PFSK-1 (cell line): ENCODE measurements at regions not wholly inside any gene's neighbourhood (a gene's known extent, or its start where the extent isn't known, plus 50 kb on each side); places are given as distances from the start of the nearest gene placed in this dataset.

Source experiments
- FOXP2 ChIP-seq: optimal IDR thresholded peaks from 2 replicates; pipeline ENCODE3; 2011; ENCODE audit warnings: borderline replicate concordance, control low read depth, inconsistent platforms; ENCODE audit not compliant: insufficient read depth; ENCODE audit errors: extremely low read length, extremely low read depth
- POLR2AphosphoS5 ChIP-seq: IDR thresholded peaks from 2 replicates; pipeline ENCODE4 v1.6.1; 2012; ENCODE audit warnings: low read depth, mild to moderate bottlenecking, control low read depth, low read length, moderate library complexity
- SIN3A ChIP-seq: IDR thresholded peaks from 2 replicates; pipeline ENCODE4 v1.6.1; 2012; ENCODE audit warnings: mild to moderate bottlenecking, low read length, moderate library complexity, borderline replicate concordance; ENCODE audit not compliant: insufficient read depth
- TAF1 ChIP-seq: IDR thresholded peaks from 2 replicates; pipeline ENCODE4 v1.6.1; 2012; ENCODE audit warnings: low read length, control low read depth, borderline replicate concordance; ENCODE audit not compliant: insufficient read depth
- TF ChIP-seq, protein P1 (sequence below), 2 experiments: IDR thresholded peaks; 2 replicates each; pipeline versions ENCODE4 v1.6.1 to v1.8.0; 2011 to 2012; ENCODE audit warnings: low read depth in 2 of 2, low read length in 2 of 2, control low read depth in 1 of 2, inconsistent platforms in 1 of 2, mild to moderate bottlenecking in 1 of 2, moderate library complexity in 1 of 2; ENCODE audit not compliant: insufficient read depth in 1 of 2

DNA sequence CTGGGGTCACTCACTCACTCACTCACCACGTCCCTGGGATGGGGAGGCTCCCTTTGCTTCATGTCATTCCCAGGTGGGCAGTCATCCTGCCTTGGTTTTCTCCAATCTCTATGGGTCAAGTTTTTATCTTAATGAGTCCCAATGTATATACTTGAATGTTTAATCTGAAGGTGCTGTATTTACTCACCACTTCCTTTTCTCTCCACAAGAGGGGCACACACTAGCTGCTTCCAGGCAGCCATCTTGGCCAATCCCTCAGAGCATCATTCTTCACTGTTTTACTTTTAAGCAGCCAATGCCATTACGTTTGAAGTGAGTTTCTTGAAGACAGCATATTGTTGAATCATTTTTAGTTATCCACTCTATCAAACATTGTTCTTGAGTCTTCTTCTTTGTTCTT, 153.4 kb upstream of the ARSJ start:
- TF ChIP-seq, protein P1, sequence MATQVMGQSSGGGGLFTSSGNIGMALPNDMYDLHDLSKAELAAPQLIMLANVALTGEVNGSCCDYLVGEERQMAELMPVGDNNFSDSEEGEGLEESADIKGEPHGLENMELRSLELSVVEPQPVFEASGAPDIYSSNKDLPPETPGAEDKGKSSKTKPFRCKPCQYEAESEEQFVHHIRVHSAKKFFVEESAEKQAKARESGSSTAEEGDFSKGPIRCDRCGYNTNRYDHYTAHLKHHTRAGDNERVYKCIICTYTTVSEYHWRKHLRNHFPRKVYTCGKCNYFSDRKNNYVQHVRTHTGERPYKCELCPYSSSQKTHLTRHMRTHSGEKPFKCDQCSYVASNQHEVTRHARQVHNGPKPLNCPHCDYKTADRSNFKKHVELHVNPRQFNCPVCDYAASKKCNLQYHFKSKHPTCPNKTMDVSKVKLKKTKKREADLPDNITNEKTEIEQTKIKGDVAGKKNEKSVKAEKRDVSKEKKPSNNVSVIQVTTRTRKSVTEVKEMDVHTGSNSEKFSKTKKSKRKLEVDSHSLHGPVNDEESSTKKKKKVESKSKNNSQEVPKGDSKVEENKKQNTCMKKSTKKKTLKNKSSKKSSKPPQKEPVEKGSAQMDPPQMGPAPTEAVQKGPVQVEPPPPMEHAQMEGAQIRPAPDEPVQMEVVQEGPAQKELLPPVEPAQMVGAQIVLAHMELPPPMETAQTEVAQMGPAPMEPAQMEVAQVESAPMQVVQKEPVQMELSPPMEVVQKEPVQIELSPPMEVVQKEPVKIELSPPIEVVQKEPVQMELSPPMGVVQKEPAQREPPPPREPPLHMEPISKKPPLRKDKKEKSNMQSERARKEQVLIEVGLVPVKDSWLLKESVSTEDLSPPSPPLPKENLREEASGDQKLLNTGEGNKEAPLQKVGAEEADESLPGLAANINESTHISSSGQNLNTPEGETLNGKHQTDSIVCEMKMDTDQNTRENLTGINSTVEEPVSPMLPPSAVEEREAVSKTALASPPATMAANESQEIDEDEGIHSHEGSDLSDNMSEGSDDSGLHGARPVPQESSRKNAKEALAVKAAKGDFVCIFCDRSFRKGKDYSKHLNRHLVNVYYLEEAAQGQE (IDR thresholded peaks at IDR 0.05; ENCODE audit: insufficient read depth in 1 of 2, low read depth in 2 of 2, low read length in 2 of 2) = no peak
- TF ChIP-seq POLR2AphosphoS5 = no peak
- TF ChIP-seq TAF1 = no peak
- no peak for TF ChIP-seq FOXP2
- no peak for TF ChIP-seq SIN3A

DNA sequence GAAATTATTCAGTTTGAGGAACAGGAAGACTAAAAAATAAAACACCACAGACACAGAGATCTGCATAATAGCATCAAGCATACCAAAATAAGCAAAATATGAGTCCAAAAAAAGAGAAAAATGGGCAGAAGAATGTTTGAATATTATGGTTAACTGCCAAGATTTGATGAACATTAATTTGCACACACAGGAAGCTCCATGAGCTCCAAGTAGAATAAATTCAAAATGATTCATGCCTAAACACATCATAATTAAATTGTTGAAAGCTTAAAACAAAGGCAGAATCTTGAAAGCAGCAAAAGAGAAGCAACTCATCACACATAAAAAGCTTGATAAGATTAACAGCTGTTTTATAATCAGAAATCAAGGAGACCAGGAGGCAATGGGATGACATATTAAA, 156.6 kb upstream of the ARSJ start:
- TF ChIP-seq, protein P1 (IDR thresholded peaks at IDR 0.05; ENCODE audit: insufficient read depth in 1 of 2, low read depth in 2 of 2, low read length in 2 of 2) = no peak
- TF ChIP-seq SIN3A = no peak
- TF ChIP-seq TAF1 = no peak
- no peak for TF ChIP-seq FOXP2
- TF ChIP-seq POLR2AphosphoS5 = no peak

DNA sequence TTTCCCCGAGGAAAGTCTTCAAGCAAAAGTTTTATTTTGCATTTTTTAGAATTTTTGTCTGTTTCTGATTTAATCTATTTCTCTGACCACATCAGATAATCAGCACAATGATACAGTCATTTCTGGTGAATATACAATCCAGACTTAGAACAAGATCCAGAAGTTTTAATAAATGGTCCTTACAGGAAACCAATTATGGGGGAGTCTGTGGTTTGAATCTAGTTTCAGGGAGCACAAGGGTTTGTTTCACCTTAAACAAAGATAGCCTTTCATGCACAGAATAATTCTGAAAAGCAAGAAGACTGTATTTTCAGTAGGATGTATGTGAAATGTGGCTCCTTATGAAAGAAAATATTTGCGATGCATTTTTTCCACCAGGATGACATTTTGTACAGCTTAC, 158.5 kb upstream of the ARSJ start:
- TF ChIP-seq SIN3A = no peak
- no peak for TF ChIP-seq POLR2AphosphoS5
- TF ChIP-seq, protein P1 (IDR thresholded peaks at IDR 0.05; ENCODE audit: insufficient read depth in 1 of 2, low read depth in 2 of 2, low read length in 2 of 2) = no peak
- no peak for TF ChIP-seq FOXP2
- no peak for TF ChIP-seq TAF1

DNA sequence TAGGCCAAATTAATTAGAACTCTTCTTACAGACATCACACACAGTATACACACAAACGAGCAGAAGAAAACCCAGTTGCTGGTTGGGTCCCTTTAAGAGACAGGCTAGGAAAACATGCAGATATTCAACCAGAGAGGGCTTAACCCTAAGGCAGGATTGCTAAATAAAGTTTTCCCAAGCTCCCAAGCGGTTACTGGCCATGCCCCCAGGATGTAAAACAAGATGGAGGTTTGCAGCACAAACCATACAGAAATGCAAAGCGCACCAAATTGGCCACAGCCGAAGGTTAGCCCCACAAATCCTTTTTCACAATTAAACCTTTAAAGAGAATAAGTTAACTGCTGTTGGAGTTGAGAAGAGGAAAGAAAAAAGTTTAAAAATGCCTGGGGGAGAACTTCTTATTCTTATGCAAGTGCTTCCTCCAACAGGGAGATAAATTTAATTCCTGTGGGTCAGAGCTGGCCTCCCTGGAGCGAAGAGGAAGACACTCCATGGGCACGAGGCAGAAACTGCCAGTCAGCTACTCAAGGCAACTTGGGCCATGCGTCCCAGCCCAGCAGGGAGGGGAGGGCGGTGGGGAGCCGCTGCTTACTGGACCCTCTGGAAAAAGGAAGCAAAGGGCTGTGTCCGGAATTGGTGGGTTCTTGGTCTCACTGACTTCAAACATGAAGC, 167.6 kb upstream of the ARSJ start:
- TF ChIP-seq SIN3A (no peak), TAF1 (no peak), FOXP2 (no peak), POLR2AphosphoS5 (no peak)
- TF ChIP-seq, protein P1 (IDR thresholded peaks at IDR 0.05; ENCODE audit: insufficient read depth in 1 of 2, low read depth in 2 of 2, low read length in 2 of 2) = no peak

DNA sequence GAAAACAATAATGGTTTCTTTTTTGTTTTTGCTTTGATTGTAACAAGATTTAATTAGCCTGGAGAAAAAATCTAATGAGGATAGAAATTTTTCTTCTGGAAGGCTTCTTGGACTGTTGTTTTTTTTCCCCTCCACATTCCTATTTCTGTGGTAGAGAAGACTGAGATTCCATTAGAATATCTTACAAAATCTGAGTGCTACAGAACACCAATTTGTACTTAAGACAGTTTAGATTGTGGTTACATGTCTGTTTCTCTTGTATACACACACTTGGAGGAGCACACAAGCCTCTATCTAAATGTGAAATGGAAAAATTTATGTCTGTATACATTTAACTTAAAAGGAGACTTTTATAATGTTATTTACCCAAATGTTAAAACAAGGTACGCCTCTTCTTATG, 176.9 kb upstream of the ARSJ start:
- TF ChIP-seq, protein P1 (IDR thresholded peaks at IDR 0.05; ENCODE audit: insufficient read depth in 1 of 2, low read depth in 2 of 2, low read length in 2 of 2) = no peak
- TF ChIP-seq TAF1 (no peak), SIN3A (no peak), POLR2AphosphoS5 (no peak), FOXP2 (no peak)
